Neural cell (in vitro differentiated cells): ENCODE measurements at regions not wholly inside any gene's neighbourhood (a gene's known extent, or its start where the extent isn't known, plus 50 kb on each side); places are given as distances from the start of the nearest gene placed in this dataset.
"Not testable (repeated sequence)": the region's sequence is repeated elsewhere in the genome, so short reads cannot be mapped to it uniquely, and the experiment has no call there.

ENCODE experiments used
- H2AFZ ChIP-seq: fragments of 200-600, 300-800 bp; sonication (generic), shearing (Covaris generic); 2 replicates; pipeline ENCODE4 v1.6.0; 2014; ENCODE audit warnings: low read depth, mild to moderate bottlenecking, antibody characterized with exemption, low read length, moderate library complexity
- H3F3A ChIP-seq: fragments of 200-600 bp; shearing (Covaris generic); 2 replicates; pipeline ENCODE4 v1.6.1; 2016; ENCODE audit warnings: mild to moderate bottlenecking, moderate library complexity, mixed read lengths, antibody characterized with exemption, low read length; ENCODE audit not compliant: insufficient read depth, poor library complexity, severe bottlenecking
- H3K27ac ChIP-seq: fragments of 200-600, 300-800 bp; sonication (generic), shearing (Covaris generic); 2 replicates; pipeline ENCODE4 v1.5.1; 2014; ENCODE audit warnings: mild to moderate bottlenecking, low read length, moderate library complexity
- H3K27me3 ChIP-seq: fragments of 300-800, 200-600 bp; sonication (generic), shearing (Covaris generic); 2 replicates; pipeline ENCODE4 v1.6.0; 2014; ENCODE audit warnings: mild to moderate bottlenecking, low read depth, low read length, moderate library complexity; ENCODE audit not compliant: insufficient read depth
- H3K36me3 ChIP-seq: fragments of 300-800, 200-600 bp; sonication (generic), shearing (Covaris generic); 2 replicates; pipeline ENCODE4 v1.5.1; 2014; ENCODE audit warnings: mild to moderate bottlenecking, antibody characterized with exemption, low read length, moderate library complexity; ENCODE audit not compliant: insufficient read depth
- H3K4me2 ChIP-seq: fragments of 300-800, 200-600 bp; sonication (generic), shearing (Covaris generic); 2 replicates; pipeline ENCODE4 v1.6.0; 2014; ENCODE audit warnings: mild to moderate bottlenecking, low read length
- H3K4me3 ChIP-seq: fragments of 300-800, 200-600 bp; sonication (generic), shearing (Covaris generic); 2 replicates; pipeline ENCODE4 v1.5.1; 2014; ENCODE audit warnings: mild to moderate bottlenecking, low read length, moderate library complexity
- H3K79me2 ChIP-seq: fragments of 200-600 bp; shearing (Covaris generic); replicated peaks from 2 replicates; pipeline ENCODE4 v1.6.0; 2014; ENCODE audit warnings: mild to moderate bottlenecking, low read length, moderate library complexity; ENCODE audit not compliant: insufficient read depth
- H3K9ac ChIP-seq: fragments of 300-800, 200-600 bp; sonication (generic), shearing (Covaris generic); 2 replicates; pipeline ENCODE4 v1.6.1; 2016; ENCODE audit warnings: mild to moderate bottlenecking, low read length, mixed read lengths
- H3K9me2 ChIP-seq: fragments of 200-600 bp; shearing (Covaris generic); 2 replicates; pipeline ENCODE4 v1.6.1; 2016; ENCODE audit warnings: mild to moderate bottlenecking, low read length, mixed read lengths; ENCODE audit not compliant: insufficient read depth
- H3K9me3 ChIP-seq: fragments of 200-600, 300-800 bp; sonication (generic), shearing (Covaris generic); 2 replicates; pipeline ENCODE4 v1.6.1; 2016; ENCODE audit warnings: mild to moderate bottlenecking, mixed run types, low read length, moderate library complexity, mixed read lengths
- H4K20me1 ChIP-seq: fragments of 200-600 bp; shearing (Covaris generic); 2 replicates; pipeline ENCODE4 v1.6.1; 2016; ENCODE audit warnings: mild to moderate bottlenecking, mixed run types; ENCODE audit not compliant: insufficient read depth
- CTCF ChIP-seq: fragments of 450-650 bp; IDR thresholded peaks from 2 replicates; pipeline ENCODE4 v1.5.1; 2014; ENCODE audit warnings: antibody characterized with exemption, mild to moderate bottlenecking, moderate library complexity; ENCODE audit not compliant: poor library complexity, severe bottlenecking
- EP300 ChIP-seq: fragments of 450-650 bp; conservative IDR thresholded peaks from 2 replicates; pipeline ENCODE4 v1.6.1; 2014; ENCODE audit warnings: antibody characterized with exemption, mild to moderate bottlenecking, moderate library complexity; ENCODE audit not compliant: poor library complexity, severe bottlenecking
- EZH2 ChIP-seq: fragments of 200-600, 300-800 bp; shearing (Covaris generic), sonication (generic); IDR thresholded peaks from 2 replicates; pipeline ENCODE4 v1.6.1; 2014; ENCODE audit warnings: antibody characterized with exemption, low read length, borderline replicate concordance, mild to moderate bottlenecking; ENCODE audit not compliant: insufficient read depth, poor library complexity, severe bottlenecking
- MXI1 ChIP-seq: fragments of 450-650 bp; conservative IDR thresholded peaks from 2 replicates; pipeline ENCODE4 v1.6.1; 2014; ENCODE audit warnings: antibody characterized with exemption, mild to moderate bottlenecking; ENCODE audit not compliant: poor library complexity, severe bottlenecking
- POLR2AphosphoS5 ChIP-seq: IDR thresholded peaks from 2 replicates; pipeline ENCODE4 v1.6.1; 2012
- RAD21 ChIP-seq: fragments of 450-650 bp; conservative IDR thresholded peaks from 2 replicates; pipeline ENCODE4 v1.6.1; 2014; ENCODE audit warnings: antibody characterized with exemption, mild to moderate bottlenecking, moderate library complexity
- REST ChIP-seq: IDR thresholded peaks from 2 replicates; pipeline ENCODE4 v1.6.1; 2012; ENCODE audit warnings: borderline replicate concordance
- SMC3 ChIP-seq: fragments of 450-650 bp; conservative IDR thresholded peaks from 2 replicates; pipeline ENCODE4 v1.6.1; 2014; ENCODE audit warnings: antibody characterized with exemption, mild to moderate bottlenecking, moderate library complexity; ENCODE audit not compliant: poor library complexity
- TAF1 ChIP-seq: IDR thresholded peaks from 2 replicates; pipeline ENCODE4 v1.6.1; 2012; ENCODE audit warnings: low read depth

GRCh38 chr7:155396661-155397060, 61.3 kb upstream of the EN2 start:
- Histone ChIP-seq H3K9me2 (no peaks in the 10 kb centered on the region), H3K4me3 (no peak overlapping the region), H3F3A (no peaks in the 10 kb centered on the region), H3K4me2 (no peak overlapping the region), H3K79me2 (no peaks in the 10 kb centered on the region), H3K27ac (no peak overlapping the region), H3K9ac (no peak overlapping the region), H2AFZ (no peak overlapping the region), H3K9me3 (no peaks in the 10 kb centered on the region), H3K27me3 (no peaks in the 10 kb centered on the region), H3K36me3 (no peaks in the 10 kb centered on the region), H4K20me1 (no peaks in the 10 kb centered on the region)
- no peak for TF ChIP-seq REST
- TF ChIP-seq POLR2AphosphoS5 = no peak
- TF ChIP-seq MXI1 = no peak
- no peak for TF ChIP-seq CTCF
- TF ChIP-seq SMC3 = no peak
- TF ChIP-seq EP300 = no peak
- no peak for TF ChIP-seq EZH2
- TF ChIP-seq TAF1 = no peak
- TF ChIP-seq RAD21 = no peak

GRCh38 chr7:155397758-155398714, 59.9 kb upstream of the EN2 start:
- H3K79me2 ChIP-seq, H3F3A ChIP-seq, H3K4me2 ChIP-seq, H2AFZ ChIP-seq, H3K9me3 ChIP-seq, H3K9me2 ChIP-seq, H3K27ac ChIP-seq, H3K9ac ChIP-seq, H3K36me3 ChIP-seq, H3K4me3 ChIP-seq, H3K27me3 ChIP-seq, H4K20me1 ChIP-seq: not testable (repeated sequence)
